GM23338 (cell line): ENCODE measurements at regions not wholly inside any gene's neighbourhood (a gene's known extent, or its start where the extent isn't known, plus 50 kb on each side); places are given as distances from the start of the nearest gene placed in this dataset.

Experiments
- ATAC-seq: fragments of 200-7000 bp; cut with Tn5 transposase; 3 replicates; pipeline ENCODE4 v1.9.1; 2020
- DNase-seq: peaks from one replicate; pipeline ENCODE4 v3.0.0-alpha.2; 2015; ENCODE audit warnings: low spot score
- H2AFZ ChIP-seq: fragments of 200-600 bp; sonication (generic); 2 replicates; pipeline ENCODE4 v1.8.0; 2016; ENCODE audit warnings: antibody characterized with exemption, mild to moderate bottlenecking, moderate library complexity
- H3F3A ChIP-seq: fragments of 200-600 bp; sonication (generic); replicated peaks from 2 replicates; pipeline ENCODE4 v1.8.0; 2017; ENCODE audit warnings: antibody characterized with exemption, mixed run types, low read depth
- H3K27ac ChIP-seq: fragments of 200-600 bp; sonication (generic); 2 replicates; pipeline ENCODE4 v1.6.1; 2016; ENCODE audit warnings: low read depth
- H3K27me3 ChIP-seq: fragments of 200-600 bp; sonication (generic); 2 replicates; pipeline ENCODE4 v1.8.0; 2016; ENCODE audit warnings: mild to moderate bottlenecking, mixed run types, moderate library complexity; ENCODE audit not compliant: insufficient read depth
- H3K36me3 ChIP-seq: fragments of 200-600 bp; sonication (generic); 2 replicates; pipeline ENCODE4 v1.8.0; 2016; ENCODE audit warnings: mild to moderate bottlenecking; ENCODE audit not compliant: insufficient read depth
- H3K4me1 ChIP-seq: fragments of 200-600 bp; sonication (generic); 2 replicates; pipeline ENCODE4 v1.8.0; 2016; ENCODE audit warnings: mild to moderate bottlenecking, moderate library complexity; ENCODE audit not compliant: insufficient read depth
- H3K4me2 ChIP-seq: fragments of 200-600 bp; sonication (generic); 2 replicates; pipeline ENCODE4 v1.7.1; 2017; ENCODE audit warnings: mixed run types
- H3K4me3 ChIP-seq: fragments of 200-600 bp; sonication (generic); 2 replicates; pipeline ENCODE4 v1.6.1; 2016; ENCODE audit warnings: mixed run types
- H3K79me2 ChIP-seq: fragments of 200-600 bp; sonication (generic); replicated peaks from 2 replicates; pipeline ENCODE4 v1.8.0; 2017; ENCODE audit warnings: mild to moderate bottlenecking; ENCODE audit not compliant: insufficient read depth
- H3K9me2 ChIP-seq: fragments of 200-600 bp; sonication (generic); 2 replicates; pipeline ENCODE4 v1.8.0; 2017; ENCODE audit not compliant: insufficient read depth
- H4K20me1 ChIP-seq: fragments of 200-600 bp; sonication (generic); replicated peaks from 2 replicates; pipeline ENCODE4 v1.8.0; 2017; ENCODE audit warnings: mild to moderate bottlenecking; ENCODE audit not compliant: insufficient read depth
- H3K27ac Mint-ChIP-seq: 2 replicates; pipeline ENCODE4 v1.8.0; 2020; ENCODE audit warnings: inconsistent platforms, mild to moderate bottlenecking, moderate library complexity, mixed read lengths
- H3K27me3 Mint-ChIP-seq: 3 replicates; pipeline ENCODE4 v1.8.0; 2022; ENCODE audit warnings: low read depth, mild to moderate bottlenecking, moderate library complexity, mixed read lengths, inconsistent platforms; ENCODE audit not compliant: insufficient read depth, poor library complexity
- H3K36me3 Mint-ChIP-seq: 3 replicates; pipeline ENCODE4 v1.8.0; 2021; ENCODE audit warnings: low read depth, mild to moderate bottlenecking, inconsistent platforms, moderate library complexity, mixed read lengths
- H3K4me1 Mint-ChIP-seq: 3 replicates; pipeline ENCODE4 v1.8.0; 2020; ENCODE audit warnings: mild to moderate bottlenecking, inconsistent platforms, mixed read lengths
- H3K4me3 Mint-ChIP-seq: 3 replicates; pipeline ENCODE4 v1.8.0; 2021; ENCODE audit warnings: moderate library complexity, mild to moderate bottlenecking, inconsistent platforms, mixed read lengths
- H3K9me3 Mint-ChIP-seq: 3 replicates; pipeline ENCODE4 v1.8.0; 2020; ENCODE audit warnings: moderate library complexity, mild to moderate bottlenecking, inconsistent platforms, mixed read lengths
- CREB1 ChIP-seq: fragments of 250-450 bp; sonication (Bioruptor Pico); IDR thresholded peaks from 2 replicates; pipeline ENCODE4 v1.5.0; 2020; ENCODE audit warnings: low read depth, mild to moderate bottlenecking, moderate library complexity
- EZH2 ChIP-seq: fragments of 200-600 bp; sonication (generic); IDR thresholded peaks from one replicate; pipeline ENCODE4 v1.8.0; 2017; ENCODE audit warnings: antibody characterized with exemption, mild to moderate bottlenecking, low read depth; ENCODE audit not compliant: unreplicated experiment
- EZH2phosphoT487 ChIP-seq: fragments of 200-600 bp; sonication (generic); IDR thresholded peaks from one replicate; pipeline ENCODE4 v1.8.1; 2018; ENCODE audit warnings: antibody characterized with exemption; ENCODE audit not compliant: unreplicated experiment
- JUNB ChIP-seq: IDR thresholded peaks from one replicate; pipeline ENCODE4 v1.6.1; 2016; ENCODE audit warnings: antibody characterized with exemption; ENCODE audit not compliant: unreplicated experiment
- NANOG ChIP-seq: IDR thresholded peaks from 2 replicates; pipeline ENCODE4 v1.6.1; 2016; ENCODE audit warnings: antibody characterized with exemption, borderline replicate concordance
- POLR2AphosphoS5 ChIP-seq: IDR thresholded peaks from 2 replicates; pipeline ENCODE4 v1.6.1; 2016; ENCODE audit warnings: antibody characterized with exemption, low read depth
- STAT1 ChIP-seq: IDR thresholded peaks from one replicate; pipeline ENCODE4 v1.6.1; 2016; ENCODE audit warnings: antibody characterized with exemption; ENCODE audit not compliant: unreplicated experiment
- ZNF114 ChIP-seq: fragments of 250-450 bp; sonication (Bioruptor Pico); IDR thresholded peaks from 2 replicates; pipeline ENCODE4 v1.5.0; 2020; ENCODE audit warnings: mild to moderate bottlenecking, moderate library complexity
- ZNF331 ChIP-seq: fragments of 250-450 bp; sonication (Bioruptor Pico); IDR thresholded peaks from 2 replicates; pipeline ENCODE4 v1.5.0; 2020; ENCODE audit warnings: low read depth, mild to moderate bottlenecking, moderate library complexity
- TF ChIP-seq, protein P1 (sequence below): IDR thresholded peaks from 2 replicates; pipeline ENCODE4 v1.6.1; 2016; ENCODE audit warnings: antibody characterized with exemption
- TF ChIP-seq, protein P2 (sequence below): fragments of 250-450 bp; sonication (Bioruptor Pico); IDR thresholded peaks from 2 replicates; pipeline ENCODE4 v1.5.0; 2020; ENCODE audit warnings: mild to moderate bottlenecking, moderate library complexity
- TF ChIP-seq, protein P3 (sequence below): IDR thresholded peaks from one replicate; pipeline ENCODE4 v1.6.1; 2018; ENCODE audit warnings: antibody characterized with exemption; ENCODE audit not compliant: unreplicated experiment
- TF ChIP-seq, protein P4 (sequence below), 2 experiments: fragments of 200-600 bp in 1 of 2; sonication (generic) in 1 of 2; conservative IDR thresholded peaks; 2 replicates each; pipeline versions ENCODE4 v1.5.1 to v1.6.1; 2016 to 2017; ENCODE audit warnings: antibody characterized with exemption in 2 of 2, low read depth in 2 of 2, mild to moderate bottlenecking in 2 of 2, moderate library complexity in 1 of 2

DNA sequence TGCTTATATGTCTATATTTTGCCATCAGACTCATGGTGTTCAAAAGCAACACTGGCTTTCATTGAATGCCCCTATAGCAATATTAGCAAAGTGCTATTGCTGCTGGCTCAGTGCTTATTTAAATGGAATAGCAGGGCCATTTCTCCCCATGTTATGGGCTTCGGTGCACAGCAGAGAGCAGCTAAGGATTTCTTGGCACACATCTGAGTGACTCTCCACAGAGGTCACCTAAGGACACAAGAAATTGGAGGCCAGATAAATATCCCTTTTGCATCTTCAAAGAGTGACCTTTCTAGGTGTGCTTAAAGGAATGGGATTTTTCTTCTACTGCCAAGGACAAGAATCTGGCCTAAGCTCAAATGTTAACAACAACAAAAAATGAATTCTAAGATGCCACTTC, 751.8 kb downstream of the CDH11 start:
- Mint-ChIP-seq H3K27ac (no peak overlapping the region), H3K9me3 (no peaks in the 10 kb centered on the region), H3K36me3 (no peaks in the 10 kb centered on the region), H3K27me3 (no peaks in the 10 kb centered on the region), H3K4me3 (no peak overlapping the region), H3K4me1 (no peaks in the 10 kb centered on the region)
- DNase-seq, result no peak
- Histone ChIP-seq H3K9me2 (no peaks in the 10 kb centered on the region), H3F3A (no peaks in the 10 kb centered on the region), H3K27me3 (no peaks in the 10 kb centered on the region), H3K27ac (no peak overlapping the region), H3K36me3 (no peaks in the 10 kb centered on the region), H3K4me1 (no peaks in the 10 kb centered on the region), H3K79me2 (no peaks in the 10 kb centered on the region), H3K4me3 (no peak overlapping the region), H3K4me2 (no peak overlapping the region), H4K20me1 (no peaks in the 10 kb centered on the region), H2AFZ (no peak overlapping the region)
- TF ChIP-seq ZNF331 (CRISPR knock-in tag) (no peak), CREB1 (no peak), NANOG (no peak), JUNB (no peak), POLR2AphosphoS5 (no peak), ZNF114 (CRISPR knock-in tag) (no peak), EZH2phosphoT487 (no peak), STAT1 (no peak), EZH2 (no peak)
- TF ChIP-seq, protein P1, sequence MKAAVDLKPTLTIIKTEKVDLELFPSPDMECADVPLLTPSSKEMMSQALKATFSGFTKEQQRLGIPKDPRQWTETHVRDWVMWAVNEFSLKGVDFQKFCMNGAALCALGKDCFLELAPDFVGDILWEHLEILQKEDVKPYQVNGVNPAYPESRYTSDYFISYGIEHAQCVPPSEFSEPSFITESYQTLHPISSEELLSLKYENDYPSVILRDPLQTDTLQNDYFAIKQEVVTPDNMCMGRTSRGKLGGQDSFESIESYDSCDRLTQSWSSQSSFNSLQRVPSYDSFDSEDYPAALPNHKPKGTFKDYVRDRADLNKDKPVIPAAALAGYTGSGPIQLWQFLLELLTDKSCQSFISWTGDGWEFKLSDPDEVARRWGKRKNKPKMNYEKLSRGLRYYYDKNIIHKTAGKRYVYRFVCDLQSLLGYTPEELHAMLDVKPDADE, result no peak
- TF ChIP-seq, protein P2, sequence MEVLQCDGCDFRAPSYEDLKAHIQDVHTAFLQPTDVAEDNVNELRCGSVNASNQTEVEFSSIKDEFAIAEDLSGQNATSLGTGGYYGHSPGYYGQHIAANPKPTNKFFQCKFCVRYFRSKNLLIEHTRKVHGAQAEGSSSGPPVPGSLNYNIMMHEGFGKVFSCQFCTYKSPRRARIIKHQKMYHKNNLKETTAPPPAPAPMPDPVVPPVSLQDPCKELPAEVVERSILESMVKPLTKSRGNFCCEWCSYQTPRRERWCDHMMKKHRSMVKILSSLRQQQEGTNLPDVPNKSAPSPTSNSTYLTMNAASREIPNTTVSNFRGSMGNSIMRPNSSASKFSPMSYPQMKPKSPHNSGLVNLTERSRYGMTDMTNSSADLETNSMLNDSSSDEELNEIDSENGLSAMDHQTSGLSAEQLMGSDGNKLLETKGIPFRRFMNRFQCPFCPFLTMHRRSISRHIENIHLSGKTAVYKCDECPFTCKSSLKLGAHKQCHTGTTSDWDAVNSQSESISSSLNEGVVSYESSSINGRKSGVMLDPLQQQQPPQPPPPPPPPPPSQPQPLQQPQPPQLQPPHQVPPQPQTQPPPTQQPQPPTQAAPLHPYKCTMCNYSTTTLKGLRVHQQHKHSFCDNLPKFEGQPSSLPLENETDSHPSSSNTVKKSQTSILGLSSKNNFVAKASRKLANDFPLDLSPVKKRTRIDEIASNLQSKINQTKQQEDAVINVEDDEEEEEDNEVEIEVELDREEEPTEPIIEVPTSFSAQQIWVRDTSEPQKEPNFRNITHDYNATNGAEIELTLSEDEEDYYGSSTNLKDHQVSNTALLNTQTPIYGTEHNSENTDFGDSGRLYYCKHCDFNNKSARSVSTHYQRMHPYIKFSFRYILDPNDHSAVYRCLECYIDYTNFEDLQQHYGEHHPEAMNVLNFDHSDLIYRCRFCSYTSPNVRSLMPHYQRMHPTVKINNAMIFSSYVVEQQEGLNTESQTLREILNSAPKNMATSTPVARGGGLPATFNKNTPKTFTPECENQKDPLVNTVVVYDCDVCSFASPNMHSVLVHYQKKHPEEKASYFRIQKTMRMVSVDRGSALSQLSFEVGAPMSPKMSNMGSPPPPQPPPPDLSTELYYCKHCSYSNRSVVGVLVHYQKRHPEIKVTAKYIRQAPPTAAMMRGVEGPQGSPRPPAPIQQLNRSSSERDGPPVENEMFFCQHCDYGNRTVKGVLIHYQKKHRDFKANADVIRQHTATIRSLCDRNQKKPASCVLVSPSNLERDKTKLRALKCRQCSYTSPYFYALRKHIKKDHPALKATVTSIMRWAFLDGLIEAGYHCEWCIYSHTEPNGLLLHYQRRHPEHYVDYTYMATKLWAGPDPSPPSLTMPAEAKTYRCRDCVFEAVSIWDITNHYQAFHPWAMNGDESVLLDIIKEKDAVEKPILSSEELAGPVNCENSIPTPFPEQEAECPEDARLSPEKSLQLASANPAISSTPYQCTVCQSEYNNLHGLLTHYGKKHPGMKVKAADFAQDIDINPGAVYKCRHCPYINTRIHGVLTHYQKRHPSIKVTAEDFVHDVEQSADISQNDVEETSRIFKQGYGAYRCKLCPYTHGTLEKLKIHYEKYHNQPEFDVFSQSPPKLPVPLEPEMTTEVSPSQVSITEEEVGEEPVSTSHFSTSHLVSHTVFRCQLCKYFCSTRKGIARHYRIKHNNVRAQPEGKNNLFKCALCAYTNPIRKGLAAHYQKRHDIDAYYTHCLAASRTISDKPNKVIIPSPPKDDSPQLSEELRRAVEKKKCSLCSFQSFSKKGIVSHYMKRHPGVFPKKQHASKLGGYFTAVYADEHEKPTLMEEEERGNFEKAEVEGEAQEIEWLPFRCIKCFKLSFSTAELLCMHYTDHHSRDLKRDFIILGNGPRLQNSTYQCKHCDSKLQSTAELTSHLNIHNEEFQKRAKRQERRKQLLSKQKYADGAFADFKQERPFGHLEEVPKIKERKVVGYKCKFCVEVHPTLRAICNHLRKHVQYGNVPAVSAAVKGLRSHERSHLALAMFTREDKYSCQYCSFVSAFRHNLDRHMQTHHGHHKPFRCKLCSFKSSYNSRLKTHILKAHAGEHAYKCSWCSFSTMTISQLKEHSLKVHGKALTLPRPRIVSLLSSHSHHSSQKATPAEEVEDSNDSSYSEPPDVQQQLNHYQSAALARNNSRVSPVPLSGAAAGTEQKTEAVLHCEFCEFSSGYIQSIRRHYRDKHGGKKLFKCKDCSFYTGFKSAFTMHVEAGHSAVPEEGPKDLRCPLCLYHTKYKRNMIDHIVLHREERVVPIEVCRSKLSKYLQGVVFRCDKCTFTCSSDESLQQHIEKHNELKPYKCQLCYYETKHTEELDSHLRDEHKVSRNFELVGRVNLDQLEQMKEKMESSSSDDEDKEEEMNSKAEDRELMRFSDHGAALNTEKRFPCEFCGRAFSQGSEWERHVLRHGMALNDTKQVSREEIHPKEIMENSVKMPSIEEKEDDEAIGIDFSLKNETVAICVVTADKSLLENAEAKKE, result no peak
- TF ChIP-seq, protein P3, sequence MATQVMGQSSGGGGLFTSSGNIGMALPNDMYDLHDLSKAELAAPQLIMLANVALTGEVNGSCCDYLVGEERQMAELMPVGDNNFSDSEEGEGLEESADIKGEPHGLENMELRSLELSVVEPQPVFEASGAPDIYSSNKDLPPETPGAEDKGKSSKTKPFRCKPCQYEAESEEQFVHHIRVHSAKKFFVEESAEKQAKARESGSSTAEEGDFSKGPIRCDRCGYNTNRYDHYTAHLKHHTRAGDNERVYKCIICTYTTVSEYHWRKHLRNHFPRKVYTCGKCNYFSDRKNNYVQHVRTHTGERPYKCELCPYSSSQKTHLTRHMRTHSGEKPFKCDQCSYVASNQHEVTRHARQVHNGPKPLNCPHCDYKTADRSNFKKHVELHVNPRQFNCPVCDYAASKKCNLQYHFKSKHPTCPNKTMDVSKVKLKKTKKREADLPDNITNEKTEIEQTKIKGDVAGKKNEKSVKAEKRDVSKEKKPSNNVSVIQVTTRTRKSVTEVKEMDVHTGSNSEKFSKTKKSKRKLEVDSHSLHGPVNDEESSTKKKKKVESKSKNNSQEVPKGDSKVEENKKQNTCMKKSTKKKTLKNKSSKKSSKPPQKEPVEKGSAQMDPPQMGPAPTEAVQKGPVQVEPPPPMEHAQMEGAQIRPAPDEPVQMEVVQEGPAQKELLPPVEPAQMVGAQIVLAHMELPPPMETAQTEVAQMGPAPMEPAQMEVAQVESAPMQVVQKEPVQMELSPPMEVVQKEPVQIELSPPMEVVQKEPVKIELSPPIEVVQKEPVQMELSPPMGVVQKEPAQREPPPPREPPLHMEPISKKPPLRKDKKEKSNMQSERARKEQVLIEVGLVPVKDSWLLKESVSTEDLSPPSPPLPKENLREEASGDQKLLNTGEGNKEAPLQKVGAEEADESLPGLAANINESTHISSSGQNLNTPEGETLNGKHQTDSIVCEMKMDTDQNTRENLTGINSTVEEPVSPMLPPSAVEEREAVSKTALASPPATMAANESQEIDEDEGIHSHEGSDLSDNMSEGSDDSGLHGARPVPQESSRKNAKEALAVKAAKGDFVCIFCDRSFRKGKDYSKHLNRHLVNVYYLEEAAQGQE, result no peak
- TF ChIP-seq, protein P4, sequence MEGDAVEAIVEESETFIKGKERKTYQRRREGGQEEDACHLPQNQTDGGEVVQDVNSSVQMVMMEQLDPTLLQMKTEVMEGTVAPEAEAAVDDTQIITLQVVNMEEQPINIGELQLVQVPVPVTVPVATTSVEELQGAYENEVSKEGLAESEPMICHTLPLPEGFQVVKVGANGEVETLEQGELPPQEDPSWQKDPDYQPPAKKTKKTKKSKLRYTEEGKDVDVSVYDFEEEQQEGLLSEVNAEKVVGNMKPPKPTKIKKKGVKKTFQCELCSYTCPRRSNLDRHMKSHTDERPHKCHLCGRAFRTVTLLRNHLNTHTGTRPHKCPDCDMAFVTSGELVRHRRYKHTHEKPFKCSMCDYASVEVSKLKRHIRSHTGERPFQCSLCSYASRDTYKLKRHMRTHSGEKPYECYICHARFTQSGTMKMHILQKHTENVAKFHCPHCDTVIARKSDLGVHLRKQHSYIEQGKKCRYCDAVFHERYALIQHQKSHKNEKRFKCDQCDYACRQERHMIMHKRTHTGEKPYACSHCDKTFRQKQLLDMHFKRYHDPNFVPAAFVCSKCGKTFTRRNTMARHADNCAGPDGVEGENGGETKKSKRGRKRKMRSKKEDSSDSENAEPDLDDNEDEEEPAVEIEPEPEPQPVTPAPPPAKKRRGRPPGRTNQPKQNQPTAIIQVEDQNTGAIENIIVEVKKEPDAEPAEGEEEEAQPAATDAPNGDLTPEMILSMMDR (conservative IDR thresholded peaks at IDR 0.05; ENCODE audit: low read depth in 2 of 2), result no peak
- ATAC-seq, result no peak
